Keratinocyte (primary cell): ENCODE measurements at regions not wholly inside any gene's neighbourhood (a gene's known extent, or its start where the extent isn't known, plus 50 kb on each side); places are given as distances from the start of the nearest gene placed in this dataset.

Experiments
- DNase-seq: peaks from one replicate; pipeline ENCODE4 v3.0.0-alpha.2; 2011; ENCODE audit warnings: low read depth, missing footprints, low spot score
- FAIRE-seq: peaks from 2 replicates; lab custom pipeline; 2011; peaks lifted over from hg19 to GRCh38; lab: Jason Lieb, UNC
- H2AFZ ChIP-seq: 2 replicates; pipeline ENCODE4 v1.6.0; 2012; ENCODE audit warnings: low read length, control low read depth, inconsistent platforms; ENCODE audit not compliant: control insufficient read depth
- H3K27ac ChIP-seq: 2 replicates; pipeline ENCODE4 v1.5.1; 2011; ENCODE audit warnings: low read length; ENCODE audit not compliant: control insufficient read depth, insufficient read depth
- H3K27me3 ChIP-seq: 3 replicates; pipeline ENCODE4 v1.6.0; 2011; ENCODE audit warnings: low read length; ENCODE audit not compliant: control insufficient read depth, insufficient read depth; ENCODE audit errors: extremely low read depth
- H3K36me3 ChIP-seq, 2 experiments: 2 replicates in 1 of 2; 3 replicates in 1 of 2; pipeline ENCODE4 v1.5.1; 2011; ENCODE audit warnings: low read length in 2 of 2, mild to moderate bottlenecking in 1 of 2; ENCODE audit not compliant: control insufficient read depth in 2 of 2, insufficient read depth in 2 of 2; ENCODE audit errors: extremely low read depth in 1 of 2
- H3K4me1 ChIP-seq: 3 replicates; pipeline ENCODE4 v1.5.1; 2011; ENCODE audit warnings: low read length; ENCODE audit not compliant: control insufficient read depth, insufficient read depth; ENCODE audit errors: extremely low read depth
- H3K4me2 ChIP-seq: 3 replicates; pipeline ENCODE4 v1.6.0; 2011; ENCODE audit warnings: low read depth, low read length; ENCODE audit not compliant: control insufficient read depth, insufficient read depth; ENCODE audit errors: extremely low read depth
- H3K4me3 ChIP-seq, 3 experiments: fragments of 200-600 bp in 1 of 3; sonication (generic) in 1 of 3; 2 replicates in 2 of 3; 3 replicates in 1 of 3; pipeline ENCODE4 v1.5.1; 2011 to 2016; ENCODE audit warnings: low read length in 3 of 3, mild to moderate bottlenecking in 3 of 3, control low read depth in 2 of 3, inconsistent platforms in 1 of 3, low read depth in 1 of 3, mixed read lengths in 1 of 3, mixed run types in 1 of 3, moderate library complexity in 1 of 3; ENCODE audit not compliant: control insufficient read depth in 2 of 3, insufficient read depth in 2 of 3; ENCODE audit errors: extremely low read depth in 1 of 3
- H3K79me2 ChIP-seq: 2 replicates; pipeline ENCODE4 v1.6.0; 2012; ENCODE audit warnings: low read length; ENCODE audit not compliant: control insufficient read depth, insufficient read depth
- H3K9ac ChIP-seq: 3 replicates; pipeline ENCODE4 v1.6.0; 2011; ENCODE audit warnings: low read length; ENCODE audit not compliant: control insufficient read depth, insufficient read depth; ENCODE audit errors: extremely low read depth
- H3K9me1 ChIP-seq: 3 replicates; pipeline ENCODE4 v1.6.0; 2011; ENCODE audit warnings: low read length; ENCODE audit not compliant: control insufficient read depth, insufficient read depth; ENCODE audit errors: extremely low read depth
- H3K9me3 ChIP-seq: 2 replicates; pipeline ENCODE4 v1.5.1; 2012; ENCODE audit warnings: low read depth, low read length; ENCODE audit not compliant: control insufficient read depth
- H4K20me1 ChIP-seq: 3 replicates; pipeline ENCODE4 v1.6.0; 2011; ENCODE audit warnings: low read length; ENCODE audit not compliant: control insufficient read depth, insufficient read depth; ENCODE audit errors: extremely low read depth
- CTCF ChIP-seq, 3 experiments: IDR thresholded peaks in 1 of 3; conservative IDR thresholded peaks in 1 of 3; optimal IDR thresholded peaks in 1 of 3; 2 replicates in 2 of 3; 3 replicates in 1 of 3; pipeline versions ENCODE3 to v1.5.1; 2011; ENCODE audit warnings: low read length in 3 of 3, mild to moderate bottlenecking in 3 of 3, moderate library complexity in 2 of 3, control low read depth in 1 of 3, inconsistent platforms in 1 of 3; ENCODE audit not compliant: insufficient read depth in 2 of 3; ENCODE audit errors: extremely low read depth in 1 of 3
- EZH2 ChIP-seq: IDR thresholded peaks from one replicate; pipeline ENCODE4 v1.6.1; 2012; ENCODE audit warnings: inconsistent platforms, mild to moderate bottlenecking, low read length, moderate library complexity
- dilution Hi-C: fragments of 300-500 bp; cut with MboI; formaldehyde crosslinking; loops from one replicate; pipeline ENCODE4 v1.7.0; 2020; ENCODE audit warnings: low sequenced_read_pairs; ENCODE audit not compliant: extremely low pct_ligation_motif_present

DNA sequence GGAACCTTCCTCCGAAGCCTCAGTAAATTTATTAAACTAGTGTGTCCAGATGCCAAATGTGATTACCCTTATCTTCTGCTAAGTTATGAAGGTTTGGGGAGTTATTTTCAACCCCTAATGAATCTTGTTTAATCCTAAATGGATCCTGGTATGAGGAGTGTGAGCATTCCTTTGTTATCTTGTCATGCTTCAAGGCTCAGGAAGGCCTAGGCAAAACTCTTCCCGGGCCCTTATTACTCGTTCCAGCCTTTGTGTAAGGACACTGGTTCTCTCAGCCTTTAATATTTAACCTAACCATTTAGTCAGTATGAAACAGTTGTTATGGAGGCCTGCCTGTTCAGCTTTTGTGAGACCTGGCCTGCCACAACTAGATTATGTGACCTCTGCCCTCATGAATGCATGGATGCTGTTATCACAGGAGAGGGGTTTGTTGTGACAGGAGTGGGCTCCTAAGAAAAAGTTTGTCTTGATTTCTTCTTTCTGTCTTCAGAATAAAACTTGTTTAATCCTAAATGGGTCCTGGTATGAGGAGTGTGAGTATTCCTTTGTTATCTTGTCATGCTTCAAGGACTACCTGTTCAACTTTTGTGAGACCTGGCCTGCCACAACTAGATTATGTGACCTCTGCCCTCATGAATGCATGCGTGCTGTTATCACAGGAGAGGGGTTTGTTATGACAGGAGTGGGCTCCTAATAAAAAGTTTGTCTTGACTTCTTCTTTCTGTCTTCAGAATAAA, 181.7 kb downstream of the SLC39A8 start:
- DNase-seq = no peak
- no peaks in the 10 kb centered on the region for H4K20me1 ChIP-seq
- H3K9me1 ChIP-seq = no peaks in the 10 kb centered on the region
- H3K4me1 ChIP-seq = no peaks in the 10 kb centered on the region
- no peak overlapping the region for H3K9ac ChIP-seq
- dilution Hi-C loops = no loop called here
- H3K4me3 ChIP-seq = no peak overlapping the region
- H3K4me2 ChIP-seq = no peak overlapping the region
- H3K79me2 ChIP-seq = no peaks in the 10 kb centered on the region
- no peak overlapping the region for H2AFZ ChIP-seq
- H3K27ac ChIP-seq = no peak overlapping the region
- H3K36me3 ChIP-seq = no peaks in the 10 kb centered on the region
- H3K27me3 ChIP-seq = no peaks in the 10 kb centered on the region
- TF ChIP-seq EZH2 (no peak), CTCF (optimal IDR thresholded peaks at IDR 0.05 in 1 of 3, IDR thresholded peaks at IDR 0.05 in 1 of 3, conservative IDR thresholded peaks at IDR 0.05 in 1 of 3; ENCODE audit: extremely low read depth in 1 of 3, insufficient read depth in 2 of 3, low read length in 3 of 3) (no peak)
- no peak for FAIRE-seq
- H3K9me3 ChIP-seq = no peaks in the 10 kb centered on the region

DNA sequence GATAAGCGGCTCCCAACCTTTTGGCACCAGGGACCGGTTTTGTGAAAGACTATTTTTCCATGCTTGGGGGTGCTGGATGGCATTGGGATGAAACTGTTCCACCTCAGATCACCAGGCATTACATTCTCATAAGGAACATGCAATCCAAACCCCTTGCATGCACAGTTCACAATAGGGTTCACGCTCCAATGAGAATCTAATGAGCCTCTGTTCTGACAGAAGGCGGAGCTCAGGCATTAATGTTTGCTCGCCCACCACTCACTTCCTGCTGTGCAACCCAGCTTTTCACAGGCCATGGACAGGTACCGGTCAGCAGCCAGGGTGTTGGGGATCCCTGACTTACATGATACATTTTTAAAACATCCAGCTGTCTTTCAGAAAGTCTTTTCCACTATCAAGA, 187.3 kb downstream of the SLC39A8 start:
- H3K4me3 ChIP-seq = no peak overlapping the region
- DNase-seq = no peak
- no peaks in the 10 kb centered on the region for H4K20me1 ChIP-seq
- H3K27me3 ChIP-seq = no peaks in the 10 kb centered on the region
- no peak overlapping the region for H2AFZ ChIP-seq
- no peaks in the 10 kb centered on the region for H3K9me1 ChIP-seq
- H3K27ac ChIP-seq = no peak overlapping the region
- H3K9ac ChIP-seq = no peak overlapping the region
- TF ChIP-seq EZH2 (no peak), CTCF (optimal IDR thresholded peaks at IDR 0.05 in 1 of 3, IDR thresholded peaks at IDR 0.05 in 1 of 3, conservative IDR thresholded peaks at IDR 0.05 in 1 of 3; ENCODE audit: extremely low read depth in 1 of 3, insufficient read depth in 2 of 3, low read length in 3 of 3) (no peak)
- no peak for FAIRE-seq
- H3K9me3 ChIP-seq = no peaks in the 10 kb centered on the region
- H3K4me1 ChIP-seq = no peaks in the 10 kb centered on the region
- no peaks in the 10 kb centered on the region for H3K36me3 ChIP-seq
- dilution Hi-C loops = no loop called here
- no peak overlapping the region for H3K4me2 ChIP-seq
- H3K79me2 ChIP-seq = no peaks in the 10 kb centered on the region
